HCT116 (cell line): ENCODE measurements at regions not wholly inside any gene's neighbourhood (a gene's known extent, or its start where the extent isn't known, plus 50 kb on each side); places are given as distances from the start of the nearest gene placed in this dataset.

Source experiments
- ATAC-seq: fragments of 200-7000 bp; cut with Tn5 transposase; 2 replicates; pipeline ENCODE4 v1.9.1; 2020; ENCODE audit warnings: mild to moderate bottlenecking, moderate library complexity
- BruUV-seq: library from RNA; stranded (reverse); fragments of 400-500 nt; replicated peaks from 2 replicates; lab custom pipeline; 2021; lab: Mats Ljungman, UMichigan
- CTCF ChIA-PET: fragments of 300-600 bp; sonication (Branson Sonifier 250); formaldehyde crosslinking; loops from one replicate; lab custom pipeline; 2021; ENCODE audit warnings: antibody characterized with exemption; lab: Charles Lee
- POLR2A ChIA-PET: fragments of 300-600, 350-600 bp; sonication (Branson Sonifier 250); formaldehyde crosslinking; loops from one replicate; lab custom pipeline; 2021; ENCODE audit warnings: antibody characterized with exemption; lab: Charles Lee
- RAD21 ChIA-PET, 2 experiments: fragments of 300-600 bp; sonication (Branson Sonifier 250); formaldehyde crosslinking; loops; one replicate each; lab custom pipeline; 2023; ENCODE audit warnings: low total read pairs in 2 of 2; ENCODE audit not compliant: uncharacterized antibody in 2 of 2, unreplicated experiment in 2 of 2, low non-redundant PET in 1 of 2; lab: Charles Lee
- DNase-seq: peaks from one replicate; pipeline ENCODE4 v3.0.0-alpha.2; 2010; ENCODE audit warnings: low read depth, low spot score
- H2AFZ ChIP-seq: fragments of 200-600 bp; shearing (Covaris generic), sonication (generic); 2 replicates; pipeline ENCODE4 v1.6.1; 2017; ENCODE audit warnings: low read depth, mixed run types, mixed read lengths, antibody characterized with exemption, low read length; ENCODE audit not compliant: poor library complexity, severe bottlenecking
- H3K27ac ChIP-seq: 2 replicates; pipeline ENCODE4 v1.5.1; 2012; ENCODE audit warnings: low read depth, low read length
- H3K27me3 ChIP-seq: fragments of 200-600 bp; sonication (generic); 2 replicates; pipeline ENCODE4 v1.6.1; 2016; ENCODE audit warnings: mixed run types, low read length, mixed read lengths; ENCODE audit not compliant: insufficient read depth
- H3K36me3 ChIP-seq, 2 experiments: fragments of 200-500 bp in 1 of 2; fragments of 200-600 bp in 1 of 2; sonication (Bioruptor generic) in 1 of 2; sonication (generic) in 1 of 2; 2 replicates each; pipeline versions ENCODE4 v1.5.1 to v1.6.1; 2014 to 2016; ENCODE audit warnings: low read length in 2 of 2, inconsistent platforms in 1 of 2, mixed read lengths in 1 of 2, mixed run types in 1 of 2; ENCODE audit not compliant: insufficient read depth in 2 of 2, control insufficient read depth in 1 of 2
- H3K4me1 ChIP-seq, 2 experiments: fragments of 200-600 bp in 1 of 2; sonication (generic) in 1 of 2; 2 replicates each; pipeline versions ENCODE4 v1.5.1 to v1.6.1; 2012 to 2017; ENCODE audit warnings: low read length in 2 of 2, inconsistent platforms in 1 of 2, mild to moderate bottlenecking in 1 of 2, mixed read lengths in 1 of 2, mixed run types in 1 of 2, moderate library complexity in 1 of 2; ENCODE audit not compliant: insufficient read depth in 2 of 2, control insufficient read depth in 1 of 2
- H3K4me2 ChIP-seq: fragments of 200-600 bp; sonication (generic); 2 replicates; pipeline ENCODE4 v1.6.1; 2017; ENCODE audit warnings: mixed run types, low read length, mixed read lengths
- H3K4me3 ChIP-seq, 2 experiments: fragments of 200-600 bp in 1 of 2; sonication (generic) in 1 of 2; replicated peaks in 1 of 2; 2 replicates each; pipeline ENCODE4 v1.5.1; 2011 to 2016; ENCODE audit warnings: low read length in 2 of 2, control low read depth in 1 of 2, low read depth in 1 of 2, mild to moderate bottlenecking in 1 of 2, mixed read lengths in 1 of 2, mixed run types in 1 of 2
- H3K79me2 ChIP-seq: fragments of 200-600 bp; sonication (generic); 2 replicates; pipeline ENCODE4 v1.6.1; 2017; ENCODE audit warnings: mild to moderate bottlenecking, mixed run types, low read length, moderate library complexity, mixed read lengths; ENCODE audit not compliant: insufficient read depth
- H3K9ac ChIP-seq: fragments of 200-600 bp; sonication (generic); 2 replicates; pipeline ENCODE4 v1.6.1; 2016; ENCODE audit warnings: low read length, mixed read lengths
- H3K9me2 ChIP-seq: fragments of 200-600 bp; sonication (generic), shearing (Covaris generic); 2 replicates; pipeline ENCODE4 v1.6.1; 2017; ENCODE audit warnings: mixed run types, mild to moderate bottlenecking, moderate library complexity; ENCODE audit not compliant: insufficient read depth
- H3K9me3 ChIP-seq, 2 experiments: fragments of 200-500 bp in 1 of 2; fragments of 200-600 bp in 1 of 2; sonication (Bioruptor generic) in 1 of 2; sonication (generic) in 1 of 2; 2 replicates each; pipeline ENCODE4 v1.6.1; 2014 to 2017; ENCODE audit warnings: low read length in 2 of 2, mixed read lengths in 2 of 2, inconsistent platforms in 1 of 2, low read depth in 1 of 2, mild to moderate bottlenecking in 1 of 2, mixed run types in 1 of 2, moderate library complexity in 1 of 2; ENCODE audit not compliant: control insufficient read depth in 1 of 2, insufficient read depth in 1 of 2
- H4K20me1 ChIP-seq: fragments of 200-600 bp; sonication (generic), shearing (Covaris generic); 2 replicates; pipeline ENCODE4 v1.6.1; 2017; ENCODE audit warnings: mixed run types, mild to moderate bottlenecking, moderate library complexity; ENCODE audit not compliant: insufficient read depth
- ATF3 ChIP-seq: IDR thresholded peaks from 2 replicates; pipeline ENCODE4 v1.6.1; 2012
- CBX3 ChIP-seq: IDR thresholded peaks from 2 replicates; pipeline ENCODE4 v1.6.1; 2012; ENCODE audit warnings: low read depth
- EGR1 ChIP-seq: IDR thresholded peaks from 2 replicates; pipeline ENCODE4 v1.6.1; 2012; ENCODE audit warnings: low read depth
- ELF1 ChIP-seq: IDR thresholded peaks from 2 replicates; pipeline ENCODE4 v1.6.1; 2012; ENCODE audit warnings: low read depth, borderline replicate concordance
- EZH2 ChIP-seq: fragments of 200-600 bp; sonication (generic); IDR thresholded peaks from 2 replicates; pipeline ENCODE4 v1.6.1; 2017; ENCODE audit warnings: antibody characterized with exemption, mixed run types
- EZH2phosphoT487 ChIP-seq: fragments of 200-600 bp; IDR thresholded peaks from 2 replicates; pipeline ENCODE4 v1.6.1; 2018; ENCODE audit warnings: antibody characterized with exemption, borderline replicate concordance
- REST ChIP-seq: IDR thresholded peaks from 2 replicates; pipeline ENCODE4 v1.6.1; 2012; ENCODE audit warnings: low read depth
- YY1 ChIP-seq: IDR thresholded peaks from 2 replicates; pipeline ENCODE4 v1.6.1; 2011; ENCODE audit warnings: low read length, low read depth, moderate library complexity, mild to moderate bottlenecking; ENCODE audit not compliant: insufficient replicate concordance; ENCODE audit errors: extremely low read depth
- intact Hi-C: fragments of 100-400 bp; cut with micrococcal nuclease; formaldehyde crosslinking; loops from 2 replicates; pipeline ENCODE4 v1.10.0; 2022

GRCh38 chr11:116376547-116376946 lies 396.2 kb downstream of the BUD13 start:
- CTCF ChIA-PET = no interaction called here

More at GRCh38 chr11:116376547-116376946, 396.2 kb downstream of the BUD13 start:
- Histone ChIP-seq H2AFZ (no peak overlapping the region), H3K4me2 (no peak overlapping the region), H3K36me3 (no peaks in the 10 kb centered on the region), H3K9me2 (no peaks in the 10 kb centered on the region), H3K9ac (no peak overlapping the region), H3K9me3 (no peaks in the 10 kb centered on the region), H3K4me1 (no peaks in the 10 kb centered on the region), H3K27me3 (peaks cover 11% of the 10 kb centered on the region), H3K4me3 (no peak overlapping the region), H3K79me2 (no peaks in the 10 kb centered on the region), H4K20me1 (no peaks in the 10 kb centered on the region), H3K27ac (no peak overlapping the region)
- RAD21 ChIA-PET = no interaction called here
- POLR2A ChIA-PET = no interaction called here
- DNase-seq (no peak), ATAC-seq (no peak)
- TF ChIP-seq ATF3 = no peak
- no peak for TF ChIP-seq EZH2phosphoT487
- TF ChIP-seq EGR1 = no peak
- TF ChIP-seq ELF1 = no peak
- no peak for TF ChIP-seq CBX3
- no peak for TF ChIP-seq EZH2
- no peak for TF ChIP-seq REST
- TF ChIP-seq YY1 = no peak
- BruUV-seq = no TSS peak
- intact Hi-C loops = no loop called here
